T-helper 2 cell treated with Interferon-gamma antibody and Interleukin-4, amounts not matched to agents 5 μg/mL and 100 μg/mL, for 36 hours (primary cell): ENCODE measurements at regions not wholly inside any gene's neighbourhood (a gene's known extent, or its start where the extent isn't known, plus 50 kb on each side); places are given as distances from the start of the nearest gene placed in this dataset.

ENCODE experiments used
- DNase-seq: peaks from one replicate; pipeline ENCODE4 v3.0.0; 2021; ENCODE audit warnings: low spot score
- H3K27ac Mint-ChIP-seq: one replicate; pipeline ENCODE4 v1.8.0; 2021; ENCODE audit warnings: mild to moderate bottlenecking, mixed read lengths
- H3K27me3 Mint-ChIP-seq: one replicate; pipeline ENCODE4 v1.8.0; 2021; ENCODE audit warnings: low read depth, mixed read lengths
- H3K36me3 Mint-ChIP-seq: one replicate; pipeline ENCODE4 v1.8.0; 2021; ENCODE audit warnings: low read depth, mixed read lengths
- H3K4me1 Mint-ChIP-seq: one replicate; pipeline ENCODE4 v1.8.0; 2021; ENCODE audit warnings: low read depth, mixed read lengths
- H3K4me3 Mint-ChIP-seq: one replicate; pipeline ENCODE4 v1.8.0; 2022; ENCODE audit warnings: mild to moderate bottlenecking, moderate library complexity, mixed read lengths
- H3K9me3 Mint-ChIP-seq: one replicate; pipeline ENCODE4 v1.8.0; 2021; ENCODE audit warnings: mixed read lengths

- Mint-ChIP-seq H3K4me1 (no peaks in the 10 kb centered on the region), H3K4me3 (no peak overlapping the region), H3K9me3 (peaks cover 6% of the 10 kb centered on the region), H3K27me3 (no peaks in the 10 kb centered on the region), H3K36me3 (no peaks in the 10 kb centered on the region), H3K27ac (no peak overlapping the region)
- DNase-seq, result no peak
Measured at GRCh38 chr3:1971780-1972179, 126.9 kb upstream of the CNTN4 start.

- Mint-ChIP-seq H3K36me3 (no peaks in the 10 kb centered on the region), H3K4me3 (no peak overlapping the region), H3K27me3 (no peaks in the 10 kb centered on the region), H3K4me1 (no peaks in the 10 kb centered on the region), H3K27ac (no peak overlapping the region), H3K9me3 (peaks cover 4% of the 10 kb centered on the region)
- no peak for DNase-seq
Measured at GRCh38 chr3:1979961-1980615, 118.6 kb upstream of the CNTN4 start.

- Mint-ChIP-seq H3K27ac (no peak overlapping the region), H3K4me1 (no peaks in the 10 kb centered on the region), H3K4me3 (no peak overlapping the region), H3K27me3 (no peaks in the 10 kb centered on the region), H3K36me3 (no peaks in the 10 kb centered on the region), H3K9me3 (peaks cover 3% of the 10 kb centered on the region)
- no peak for DNase-seq
Measured at GRCh38 chr3:1987980-1988379, 110.7 kb upstream of the CNTN4 start.

- DNase-seq, result no peak
- Mint-ChIP-seq H3K9me3 (peaks cover 4% of the 10 kb centered on the region), H3K36me3 (no peaks in the 10 kb centered on the region), H3K27ac (no peak overlapping the region), H3K27me3 (no peaks in the 10 kb centered on the region), H3K4me3 (no peak overlapping the region), H3K4me1 (no peaks in the 10 kb centered on the region)
Measured at GRCh38 chr3:1998739-1999138, 99.9 kb upstream of the CNTN4 start.

GRCh38 chr3:2001306-2002108, 97.2 kb upstream of the CNTN4 start:
- Mint-ChIP-seq H3K4me1 (no peaks in the 10 kb centered on the region), H3K27ac (no peak overlapping the region), H3K9me3 (peaks cover 9% of the 10 kb centered on the region), H3K27me3 (no peaks in the 10 kb centered on the region), H3K4me3 (no peak overlapping the region), H3K36me3 (no peaks in the 10 kb centered on the region)
- DNase-seq, result no peak

GRCh38 chr3:2023959-2024358, 74.7 kb upstream of the CNTN4 start:
- Mint-ChIP-seq H3K9me3 (no peaks in the 10 kb centered on the region), H3K36me3 (no peaks in the 10 kb centered on the region), H3K27ac (no peak overlapping the region), H3K27me3 (no peaks in the 10 kb centered on the region), H3K4me1 (no peaks in the 10 kb centered on the region), H3K4me3 (no peak overlapping the region)
- no peak for DNase-seq

- DNase-seq, result no peak
- peaks cover 2% of the 10 kb centered on the region for H3K9me3 Mint-ChIP-seq
- no peaks in the 10 kb centered on the region for H3K4me1 Mint-ChIP-seq
- no peaks in the 10 kb centered on the region for H3K36me3 Mint-ChIP-seq
- no peak overlapping the region for H3K4me3 Mint-ChIP-seq
- no peak overlapping the region for H3K27ac Mint-ChIP-seq
- no peaks in the 10 kb centered on the region for H3K27me3 Mint-ChIP-seq
Measured at GRCh38 chr3:2024713-2025112, 74.0 kb upstream of the CNTN4 start.

GRCh38 chr3:2029559-2029958, 69.1 kb upstream of the CNTN4 start:
- H3K27me3 Mint-ChIP-seq, result no peaks in the 10 kb centered on the region
- no peak for DNase-seq
- H3K4me3 Mint-ChIP-seq, result no peak overlapping the region
- peaks cover 11% of the 10 kb centered on the region for H3K9me3 Mint-ChIP-seq
- H3K4me1 Mint-ChIP-seq, result no peaks in the 10 kb centered on the region
- H3K36me3 Mint-ChIP-seq, result no peaks in the 10 kb centered on the region
- H3K27ac Mint-ChIP-seq, result no peak overlapping the region

- no peaks in the 10 kb centered on the region for H3K4me1 Mint-ChIP-seq
- no peak overlapping the region for H3K27ac Mint-ChIP-seq
- peaks cover 4% of the 10 kb centered on the region for H3K9me3 Mint-ChIP-seq
- no peak overlapping the region for H3K4me3 Mint-ChIP-seq
- no peaks in the 10 kb centered on the region for H3K27me3 Mint-ChIP-seq
- no peaks in the 10 kb centered on the region for H3K36me3 Mint-ChIP-seq
- DNase-seq, result no peak
Measured at GRCh38 chr3:2036076-2036475, 62.6 kb upstream of the CNTN4 start.

- no peak overlapping the region for H3K4me3 Mint-ChIP-seq
- DNase-seq, result no peak
- H3K27me3 Mint-ChIP-seq, result no peaks in the 10 kb centered on the region
- no peaks in the 10 kb centered on the region for H3K36me3 Mint-ChIP-seq
- no peaks in the 10 kb centered on the region for H3K4me1 Mint-ChIP-seq
- no peaks in the 10 kb centered on the region for H3K9me3 Mint-ChIP-seq
- H3K27ac Mint-ChIP-seq, result no peak overlapping the region
Measured at GRCh38 chr3:2041931-2042330, 56.7 kb upstream of the CNTN4 start.
